PC-9 (cell line): ENCODE measurements at regions not wholly inside any gene's neighbourhood (a gene's known extent, or its start where the extent isn't known, plus 50 kb on each side); places are given as distances from the start of the nearest gene placed in this dataset.

Source experiments
- CTCF ChIP-seq: fragments of 200-600 bp; sonication (generic); conservative IDR thresholded peaks from 2 replicates; pipeline ENCODE4 v1.6.1; 2017; ENCODE audit warnings: mixed run types, antibody characterized with exemption, mild to moderate bottlenecking, moderate library complexity
- EZH2 ChIP-seq: fragments of 200-600 bp; sonication (generic); IDR thresholded peaks from 2 replicates; pipeline ENCODE4 v1.8.0; 2017; ENCODE audit warnings: antibody characterized with exemption, low read depth

- TF ChIP-seq EZH2 (no peak), CTCF (no peak)
Observed at GRCh38 chr9:82223442-82223841, 234.9 kb downstream of the SPATA31D1 start.
